Endodermal cell (in vitro differentiated cells): ENCODE measurements at regions not wholly inside any gene's neighbourhood (a gene's known extent, or its start where the extent isn't known, plus 50 kb on each side); places are given as distances from the start of the nearest gene placed in this dataset.
"Not testable (repeated sequence)": the region's sequence is repeated elsewhere in the genome, so short reads cannot be mapped to it uniquely, and the experiment has no call there.

Experiments
- DNase-seq: peaks from one replicate; pipeline ENCODE4 v3.0.0-alpha.2; 2017
- H3K27ac ChIP-seq: 2 replicates; pipeline ENCODE4 v1.5.1; 2013; ENCODE audit warnings: mild to moderate bottlenecking, low read depth, low read length, moderate library complexity
- H3K27me3 ChIP-seq: 2 replicates; pipeline ENCODE4 v1.6.1; 2013; ENCODE audit warnings: mild to moderate bottlenecking, low read length, moderate library complexity; ENCODE audit not compliant: insufficient read depth, control insufficient read depth, poor library complexity, severe bottlenecking
- H3K36me3 ChIP-seq: 2 replicates; pipeline ENCODE4 v1.7.0; 2013; ENCODE audit warnings: mild to moderate bottlenecking, low read length, moderate library complexity; ENCODE audit not compliant: control insufficient read depth, insufficient read depth
- H3K4me1 ChIP-seq: one replicate; pipeline ENCODE4 v1.7.0; 2013; ENCODE audit warnings: low read length; ENCODE audit not compliant: control insufficient read depth, insufficient read depth
- H3K4me3 ChIP-seq: 2 replicates; pipeline ENCODE4 v1.5.1; 2013; ENCODE audit warnings: mild to moderate bottlenecking, low read length, moderate library complexity
- H3K9ac ChIP-seq: 2 replicates; pipeline ENCODE4 v1.6.1; 2013; ENCODE audit warnings: mild to moderate bottlenecking, low read length, moderate library complexity; ENCODE audit not compliant: poor library complexity, severe bottlenecking; ENCODE audit errors: extremely low read depth
- H3K9me3 ChIP-seq: 2 replicates; pipeline ENCODE4 v1.6.1; 2013; ENCODE audit warnings: mild to moderate bottlenecking, low read length, moderate library complexity; ENCODE audit not compliant: control insufficient read depth
- H3K27ac Mint-ChIP-seq: 2 replicates; pipeline ENCODE4 v1.8.0; 2020; ENCODE audit warnings: mixed read lengths
- H3K27me3 Mint-ChIP-seq: 2 replicates; pipeline ENCODE4 v1.8.0; 2021; ENCODE audit warnings: mild to moderate bottlenecking, mixed read lengths; ENCODE audit not compliant: insufficient read depth
- H3K36me3 Mint-ChIP-seq: 2 replicates; pipeline ENCODE4 v1.8.0; 2020; ENCODE audit warnings: low read depth, mixed read lengths
- H3K4me1 Mint-ChIP-seq: 2 replicates; pipeline ENCODE4 v1.8.0; 2020; ENCODE audit warnings: mixed read lengths
- H3K4me3 Mint-ChIP-seq: 2 replicates; pipeline ENCODE4 v1.8.0; 2020; ENCODE audit warnings: mild to moderate bottlenecking, moderate library complexity, mixed read lengths
- H3K9me3 Mint-ChIP-seq: 2 replicates; pipeline ENCODE4 v1.8.0; 2020; ENCODE audit warnings: mild to moderate bottlenecking, mixed read lengths
- CTCF ChIP-seq: fragments of 200-600 bp; sonication (generic); conservative IDR thresholded peaks from 2 replicates; pipeline ENCODE4 v1.5.0; 2021; ENCODE audit warnings: antibody characterized with exemption, mild to moderate bottlenecking
- WGBS, 2 experiments: methylation state at CpG; one replicate each; pipeline versions ENCODE4 v1.1.5 to v1.1.7; 2013; ENCODE audit warnings: missing lambda C conversion rate in 2 of 2, mixed read lengths in 1 of 2; ENCODE audit not compliant: insufficient coverage in 1 of 2, insufficient read length in 1 of 2; 5-methylcytosine and 5-hydroxymethylcytosine counted together

- Histone ChIP-seq H3K9me3 (no peaks in the 10 kb centered on the region), H3K27ac (no peak overlapping the region), H3K4me1 (no peaks in the 10 kb centered on the region), H3K4me3 (no peak overlapping the region), H3K9ac (no peak overlapping the region), H3K36me3 (no peaks in the 10 kb centered on the region), H3K27me3 (no peaks in the 10 kb centered on the region)
- TF ChIP-seq CTCF: no peak
- H3K4me1 Mint-ChIP-seq: no peaks in the 10 kb centered on the region
- no peak for DNase-seq
- no peak overlapping the region for H3K27ac Mint-ChIP-seq
- WGBS, 2 experiments: 89 to 93% methylated on average over 4 to 8 of the region's 8 CpGs
- H3K36me3 Mint-ChIP-seq: no peaks in the 10 kb centered on the region
- no peak overlapping the region for H3K4me3 Mint-ChIP-seq
- H3K27me3 Mint-ChIP-seq: no peaks in the 10 kb centered on the region
- peaks cover 9% of the 10 kb centered on the region for H3K9me3 Mint-ChIP-seq
Measured at GRCh38 chr10:2519139-2519538, 548.2 kb upstream of the PFKP start.

- Histone ChIP-seq H3K27ac (no peak overlapping the region), H3K9ac (no peak overlapping the region), H3K4me3 (no peak overlapping the region), H3K27me3 (no peaks in the 10 kb centered on the region), H3K9me3 (no peaks in the 10 kb centered on the region), H3K36me3 (no peaks in the 10 kb centered on the region), H3K4me1 (no peaks in the 10 kb centered on the region)
- 60 to 91% methylated on average over 1 to 4 of the region's 4 CpGs for WGBS, 2 experiments
- no peak for TF ChIP-seq CTCF
- Mint-ChIP-seq H3K27ac (no peak overlapping the region), H3K27me3 (no peaks in the 10 kb centered on the region), H3K9me3 (no peaks in the 10 kb centered on the region), H3K36me3 (no peaks in the 10 kb centered on the region), H3K4me3 (no peak overlapping the region), H3K4me1 (no peaks in the 10 kb centered on the region)
- DNase-seq: no peak
Measured at GRCh38 chr10:2509081-2509531, 558.2 kb upstream of the PFKP start.

GRCh38 chr10:2501366-2501940 lies 565.9 kb upstream of the PFKP start:
- not testable (repeated sequence) for H3K9ac ChIP-seq, H3K4me1 Mint-ChIP-seq, H3K4me3 Mint-ChIP-seq, H3K4me1 ChIP-seq, H3K27ac ChIP-seq, H3K9me3 Mint-ChIP-seq, H3K27me3 ChIP-seq, H3K27ac Mint-ChIP-seq, H3K9me3 ChIP-seq, DNase-seq, H3K36me3 ChIP-seq, H3K36me3 Mint-ChIP-seq, H3K4me3 ChIP-seq
- WGBS, 2 experiments: 94 to 97% methylated on average over 51 to 58 of the region's 58 CpGs
- H3K27me3 Mint-ChIP-seq: peaks cover 11% of the 10 kb centered on the region

GRCh38 chr10:2494399-2494798 lies 572.9 kb upstream of the PFKP start:
- no peaks in the 10 kb centered on the region for H3K4me1 Mint-ChIP-seq
- H3K9me3 Mint-ChIP-seq: peaks cover 1% of the 10 kb centered on the region
- H3K36me3 ChIP-seq: no peaks in the 10 kb centered on the region
- 83 to 92% methylated on average over 3 to 6 of the region's 6 CpGs for WGBS, 2 experiments
- no peak for DNase-seq
- no peak overlapping the region for H3K9ac ChIP-seq
- no peak for TF ChIP-seq CTCF
- H3K9me3 ChIP-seq: no peaks in the 10 kb centered on the region
- no peak overlapping the region for H3K27ac ChIP-seq
- no peaks in the 10 kb centered on the region for H3K27me3 ChIP-seq
- no peak overlapping the region for H3K4me3 ChIP-seq
- no peak overlapping the region for H3K4me3 Mint-ChIP-seq
- H3K4me1 ChIP-seq: no peaks in the 10 kb centered on the region
- H3K27ac Mint-ChIP-seq: no peak overlapping the region
- H3K27me3 Mint-ChIP-seq: no peaks in the 10 kb centered on the region
- no peaks in the 10 kb centered on the region for H3K36me3 Mint-ChIP-seq
